NCI-H774 (cell line): ENCODE measurements at regions not wholly inside any gene's neighbourhood (a gene's known extent, or its start where the extent isn't known, plus 50 kb on each side); places are given as distances from the start of the nearest gene placed in this dataset.
"Not testable (repeated sequence)": the region's sequence is repeated elsewhere in the genome, so short reads cannot be mapped to it uniquely, and the experiment has no call there.

Source experiments
- DNase-seq: peaks from one replicate; lab custom pipeline; 2025; lab: John Stamatoyannopoulos, UW

DNA sequence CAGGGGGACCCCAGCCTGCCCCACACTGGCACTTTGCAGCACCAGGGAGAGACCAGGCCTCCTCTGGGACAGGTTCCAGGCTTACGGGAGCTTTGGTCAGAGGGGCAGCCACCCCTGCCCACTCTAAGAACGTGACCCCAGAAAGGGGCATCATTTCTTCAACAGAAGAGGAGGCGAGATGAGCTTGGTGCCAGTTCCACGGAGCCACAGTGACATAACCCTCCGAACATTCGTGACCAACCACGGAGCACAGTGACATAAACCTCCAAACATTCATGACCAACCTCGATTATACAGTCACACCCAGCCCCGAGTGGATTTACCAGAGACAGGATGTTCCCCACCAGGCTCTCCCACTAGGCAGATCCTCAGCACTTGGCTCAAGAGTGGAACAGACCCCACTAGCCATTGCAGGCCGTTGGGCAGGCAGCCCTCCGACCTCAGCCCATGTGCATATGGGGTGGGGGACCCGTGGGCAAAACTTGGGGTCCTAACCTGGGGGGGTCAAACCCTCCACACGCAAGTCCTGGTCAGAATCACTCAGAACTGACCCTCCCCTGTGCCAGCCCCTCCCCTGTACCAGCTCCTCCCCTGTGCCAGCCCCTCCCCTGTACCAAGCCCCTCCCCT is 112.9 kb downstream of the METRNL start:
- DNase-seq = no peak

DNA sequence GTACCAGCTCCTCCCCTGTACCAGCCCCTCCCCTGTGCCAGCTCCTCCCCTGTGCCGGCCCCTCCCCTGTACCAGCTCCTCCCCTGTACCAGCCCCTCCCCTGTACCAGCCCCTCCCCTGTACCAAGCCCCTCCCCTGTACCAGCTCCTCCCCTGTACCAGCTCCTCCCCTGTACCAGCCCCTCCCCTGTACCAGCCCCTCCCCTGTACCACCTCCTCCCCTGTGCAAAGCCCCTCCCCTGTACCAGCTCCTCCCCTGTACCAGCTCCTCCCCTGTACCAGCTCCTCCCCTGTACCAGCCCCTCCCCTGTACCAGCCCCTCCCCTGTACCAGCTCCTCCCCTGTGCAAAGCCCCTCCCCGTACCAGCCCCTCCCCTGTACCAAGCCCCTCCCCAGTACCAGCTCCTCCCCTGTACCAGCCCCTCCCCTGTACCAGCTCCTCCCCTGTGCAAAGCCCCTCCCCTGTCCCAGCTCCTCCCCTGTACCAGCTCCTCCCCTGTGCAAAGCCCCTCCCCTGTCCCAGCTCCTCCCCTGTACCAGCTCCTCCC is 113.5 kb downstream of the METRNL start:
- not testable (repeated sequence) for DNase-seq

GRCh38 chr17:83193336-83194185 is 114.2 kb downstream of the METRNL start:
- no peak for DNase-seq

GRCh38 chr17:83194186-83194561 is 114.8 kb downstream of the METRNL start:
- DNase-seq = no peak

- no peak for DNase-seq
Observed at GRCh38 chr17:83194761-83195329, 115.4 kb downstream of the METRNL start.

DNA sequence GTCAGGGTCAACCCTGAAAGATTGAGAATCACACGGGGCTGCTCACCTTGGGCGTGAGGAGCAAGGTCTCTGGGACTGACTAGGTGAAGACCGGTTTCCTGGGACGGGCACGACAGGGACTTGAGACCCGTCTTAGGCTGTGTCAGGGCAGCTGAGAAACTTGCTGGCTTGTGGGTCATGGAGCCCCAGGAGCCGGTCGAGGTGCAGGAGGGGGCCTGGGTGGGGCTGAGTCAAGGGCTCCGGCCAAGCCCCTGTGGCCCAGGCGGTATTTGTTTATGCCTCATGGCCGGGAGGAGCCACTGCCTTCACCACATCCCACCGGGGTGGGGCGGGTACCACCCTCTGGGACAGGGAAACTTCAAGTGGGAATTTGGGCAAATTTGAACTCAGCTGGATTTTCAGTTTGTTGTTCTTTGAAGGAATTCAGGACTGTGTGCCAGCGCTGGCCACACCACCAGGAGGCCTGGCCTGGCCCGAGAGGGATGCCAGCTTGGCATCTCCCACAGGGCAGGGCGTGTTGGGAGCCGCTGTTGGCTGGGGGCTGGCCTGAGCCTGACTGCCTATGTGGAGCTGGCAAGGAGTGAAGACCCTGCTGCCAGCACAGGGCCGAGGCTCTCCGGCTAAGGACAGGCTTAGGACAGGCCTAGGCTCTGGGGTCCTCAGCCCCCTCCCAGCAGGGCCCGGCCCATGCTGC is 116.1 kb downstream of the METRNL start:
- no peak for DNase-seq

DNA sequence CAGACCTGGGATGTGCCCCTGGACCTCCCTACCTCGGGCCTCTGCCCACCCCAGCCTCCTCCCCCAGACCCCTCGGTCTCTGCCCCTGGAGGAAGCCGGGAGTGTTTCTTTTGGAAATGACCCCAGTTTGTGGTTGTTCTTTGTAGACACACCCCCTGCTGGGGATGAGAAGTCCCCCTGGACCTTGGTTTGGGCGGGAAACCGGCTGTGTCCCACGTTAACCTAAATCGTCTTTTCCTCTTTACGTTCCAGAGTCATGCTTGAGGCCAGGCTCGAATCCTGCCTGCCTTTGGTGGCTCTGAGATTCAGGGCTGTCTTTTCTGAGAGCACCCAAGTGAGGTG is 116.6 kb downstream of the METRNL start:
- DNase-seq = no peak

- DNase-seq = no peak
Observed at GRCh38 chr17:83196366-83196765, 117.0 kb downstream of the METRNL start.

DNA sequence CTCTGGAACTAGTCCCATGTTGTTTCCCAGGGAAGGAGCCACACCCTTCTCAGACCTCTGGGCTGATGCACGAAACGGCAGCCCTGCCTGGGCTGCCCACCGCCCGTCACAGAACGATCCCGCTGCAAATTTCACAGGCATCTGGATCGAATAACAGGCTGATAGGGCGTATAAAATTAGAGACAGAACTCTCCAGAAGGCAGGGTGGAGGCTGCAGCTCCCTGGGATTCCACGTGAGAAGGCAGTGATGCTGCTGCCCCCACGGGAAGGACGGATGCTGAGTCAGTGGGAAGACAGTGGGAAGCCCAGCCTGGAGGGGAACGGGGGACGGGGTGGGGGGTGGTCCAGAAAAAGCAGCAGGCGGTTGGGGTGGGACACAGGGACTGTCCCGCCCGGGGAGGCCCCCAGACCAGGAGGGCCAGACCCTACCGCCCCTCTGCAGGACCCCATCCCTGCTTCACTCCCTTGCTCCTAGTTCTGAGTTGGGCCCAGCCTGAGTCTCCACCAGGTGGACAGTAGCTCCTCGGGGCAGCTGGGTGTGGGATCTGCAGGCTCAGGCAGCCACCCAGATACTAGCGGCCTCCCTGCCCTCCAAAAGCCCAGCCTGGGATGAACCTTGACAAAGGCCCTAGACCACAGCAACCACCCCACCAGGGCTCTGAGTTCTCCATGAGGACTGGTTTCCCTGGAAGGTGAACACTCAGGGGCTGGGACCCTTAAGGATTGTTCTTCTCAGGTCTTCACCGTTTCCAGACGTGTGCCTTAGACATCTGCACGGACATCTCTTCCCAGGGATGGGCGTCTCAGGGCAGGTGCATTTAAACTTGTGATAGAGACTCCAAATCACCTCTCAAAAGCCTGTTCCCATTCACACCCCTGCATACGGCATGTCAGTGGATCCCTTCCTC is 117.8 kb downstream of the METRNL start:
- no peak for DNase-seq

DNA sequence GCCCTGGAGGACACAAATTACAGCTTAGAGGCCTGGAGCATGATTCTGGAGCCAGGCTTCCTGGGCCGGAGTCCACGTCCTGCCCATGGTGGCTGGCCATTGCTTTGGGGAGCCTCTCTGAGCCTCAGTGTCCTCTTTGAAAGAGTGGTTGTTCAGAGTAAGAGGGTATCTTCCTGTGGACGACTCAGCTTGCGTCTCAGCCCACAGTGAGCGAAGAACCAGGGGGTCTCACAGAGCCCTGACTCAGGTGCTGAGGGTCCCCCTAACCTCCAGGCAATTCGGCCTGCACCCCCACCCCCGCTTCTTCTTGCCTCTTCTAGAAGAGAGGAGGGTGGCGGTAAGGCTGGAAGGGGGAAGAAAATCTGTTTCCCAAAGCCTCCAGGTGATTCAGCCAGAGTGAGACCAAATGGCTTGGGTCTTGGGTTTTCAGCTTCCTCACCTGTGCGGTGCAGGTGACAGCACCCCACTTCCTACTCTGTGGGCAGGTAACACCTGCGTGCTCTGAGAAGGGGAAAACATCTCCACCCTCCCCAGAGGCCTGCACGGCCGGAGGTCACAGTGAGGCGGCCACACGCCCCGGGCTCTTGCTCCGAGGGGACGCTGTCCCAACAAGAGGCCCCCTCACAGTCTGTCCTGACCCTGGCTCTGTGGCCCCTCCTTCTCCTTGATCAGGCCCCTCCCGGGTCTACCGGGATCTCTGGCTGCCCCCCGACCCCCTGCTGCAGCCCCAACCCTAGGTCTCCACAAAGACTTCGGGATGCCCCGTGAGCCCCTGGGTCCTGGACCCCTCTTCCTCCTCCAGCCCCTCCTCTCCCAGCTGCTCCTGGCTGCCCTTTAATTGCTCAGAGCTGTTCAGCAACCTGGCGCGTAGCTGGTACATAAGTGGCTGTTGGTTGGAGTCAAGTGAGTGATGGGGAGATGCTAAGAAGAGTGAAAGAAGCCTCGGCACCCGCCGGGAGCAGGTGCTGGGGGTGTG is 119.2 kb downstream of the METRNL start:
- DNase-seq = no peak

DNA sequence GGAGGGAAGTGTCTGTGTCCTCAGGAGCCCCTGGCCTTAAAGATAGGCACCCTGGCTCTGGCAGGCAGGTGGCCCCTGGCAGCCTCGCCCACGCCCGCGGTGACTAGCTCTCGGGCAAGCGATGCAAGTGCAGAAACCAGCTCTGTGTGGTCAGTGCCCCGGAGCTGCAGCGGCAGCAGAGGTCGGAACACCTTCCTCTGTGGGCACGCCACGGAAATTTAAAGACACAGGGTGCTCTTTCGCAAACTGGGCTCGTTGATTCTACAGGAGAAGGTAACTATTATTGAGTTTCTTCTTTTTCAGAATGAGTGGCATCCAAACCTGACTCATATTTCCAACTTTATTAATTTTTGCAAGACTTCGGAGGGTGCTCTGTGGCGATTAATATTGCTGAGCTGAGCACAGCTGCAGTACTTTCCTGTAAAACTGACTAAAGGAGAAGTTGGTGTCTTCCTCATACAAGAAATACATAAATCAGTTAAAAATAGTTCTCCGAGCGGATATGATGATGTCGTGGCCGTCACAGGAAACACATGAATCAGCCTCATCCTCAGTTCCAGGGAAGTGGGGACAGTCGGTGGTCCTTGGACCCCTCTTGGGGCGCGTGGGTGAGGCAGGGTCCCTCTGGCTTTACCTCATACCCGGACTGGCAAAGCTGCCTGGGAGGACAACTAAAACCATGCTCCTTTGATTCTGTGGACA is 120.2 kb downstream of the METRNL start:
- DNase-seq = no peak

GRCh38 chr17:83200231-83200699 is 120.9 kb downstream of the METRNL start:
- no peak for DNase-seq

GRCh38 chr17:83200751-83201150 is 121.3 kb downstream of the METRNL start:
- DNase-seq = no peak

DNA sequence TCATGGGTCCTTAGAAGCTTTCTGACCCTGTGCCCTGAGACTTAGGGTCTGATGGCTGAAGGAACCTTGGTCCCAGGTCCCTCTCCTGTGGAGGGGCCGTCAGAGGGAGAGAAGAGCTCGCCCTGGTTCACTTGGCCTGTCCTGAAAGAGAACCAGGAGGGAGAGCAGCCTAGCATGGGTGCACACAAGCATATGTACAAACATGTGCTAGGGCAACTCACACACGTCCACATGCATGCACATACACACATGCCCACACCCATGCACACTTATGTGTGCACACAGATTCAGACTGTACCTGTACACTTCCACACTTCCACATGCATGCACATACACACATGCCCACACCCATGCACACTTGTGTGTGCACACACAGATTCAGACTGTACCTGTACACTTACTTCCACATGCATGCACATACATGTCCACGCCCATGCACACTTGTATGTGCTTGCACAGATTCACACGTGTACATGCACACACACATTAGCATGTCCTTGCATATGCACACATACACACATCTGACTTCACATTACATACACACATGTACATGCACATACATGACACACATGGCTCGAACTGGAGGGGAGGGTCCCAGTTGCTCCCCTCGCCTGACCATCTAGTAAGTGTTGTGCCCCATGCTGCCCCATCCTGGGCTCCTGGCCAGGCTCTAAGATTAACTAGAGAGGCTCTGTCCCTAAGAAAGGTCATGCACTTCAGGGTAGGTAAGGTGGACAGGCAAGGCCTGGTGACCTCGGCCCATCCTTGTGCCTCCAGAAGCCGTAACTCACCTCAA is 122.0 kb downstream of the METRNL start:
- DNase-seq = no peak

DNA sequence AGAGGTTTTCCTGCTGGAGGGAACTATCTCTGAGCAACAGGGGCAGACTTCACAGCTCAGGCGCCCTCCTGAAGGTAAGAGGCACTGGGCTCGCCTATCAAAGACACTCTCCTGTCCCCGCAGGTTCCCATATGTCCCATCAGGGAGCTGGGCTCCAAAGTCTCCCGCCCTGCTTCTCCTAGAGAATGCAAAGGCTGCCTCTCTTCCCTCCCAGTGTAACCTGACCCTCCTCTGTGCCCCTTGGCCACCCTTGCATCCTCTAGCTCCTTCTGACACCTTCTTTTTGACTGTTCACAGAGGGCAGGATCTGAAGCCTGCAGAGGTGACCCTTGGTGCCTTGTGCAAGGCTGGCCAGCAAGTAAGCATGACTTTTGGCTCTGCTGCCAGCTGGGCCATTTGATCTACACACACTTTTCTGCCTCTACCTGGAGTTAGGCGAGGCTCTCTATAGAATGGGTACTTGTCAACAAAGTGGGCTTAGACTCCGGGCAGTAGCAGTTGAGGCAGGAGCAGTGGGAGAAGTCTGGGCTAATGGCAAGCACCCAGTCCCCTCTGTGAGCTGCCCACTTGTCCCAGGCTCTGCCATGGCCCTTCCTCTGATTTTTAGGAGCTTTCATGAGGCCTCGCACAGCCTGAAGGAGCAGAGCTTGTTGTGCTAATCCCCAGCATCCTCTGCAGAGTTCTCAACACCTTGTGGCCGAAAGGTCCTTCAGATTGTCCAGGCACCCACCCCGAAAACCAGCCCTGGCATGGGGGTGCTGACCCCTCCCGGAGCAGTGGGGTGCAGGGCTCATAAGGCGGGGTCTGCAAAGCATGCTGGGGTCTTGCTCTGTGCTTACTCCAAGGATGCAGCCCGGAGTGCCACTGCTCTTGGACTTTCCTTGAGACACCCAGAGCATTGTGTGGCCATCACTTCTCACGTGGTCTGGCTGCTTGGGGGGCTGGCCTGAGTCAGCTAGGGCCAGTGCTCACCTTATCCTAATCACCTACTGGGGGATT is 122.9 kb downstream of the METRNL start:
- DNase-seq = no peak

DNA sequence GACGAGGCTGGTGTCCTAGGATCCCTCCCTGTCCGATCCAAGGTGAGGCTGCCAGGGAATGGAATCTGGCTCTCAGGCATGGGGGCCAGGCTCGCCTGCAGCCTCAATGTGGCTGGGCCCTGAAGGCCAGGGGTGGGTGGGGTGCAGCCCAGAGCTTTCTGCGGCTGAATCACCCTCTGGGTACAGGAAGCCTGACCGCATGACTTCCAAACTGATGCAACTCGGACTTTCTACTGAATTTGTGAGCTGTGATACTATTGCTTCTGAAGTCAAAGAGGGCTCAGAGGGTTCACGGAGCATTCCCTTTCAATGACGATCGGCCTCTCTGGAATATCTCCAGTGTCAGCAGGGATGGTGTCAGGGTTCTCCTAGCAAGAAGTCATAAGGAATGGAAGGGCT is 123.7 kb downstream of the METRNL start:
- DNase-seq = no peak

GRCh38 chr17:83203472-83204221 is 124.2 kb downstream of the METRNL start:
- no peak for DNase-seq
